ENCODE measurements at regions not wholly inside any gene's neighbourhood (a gene's known extent, or its start where the extent isn't known, plus 50 kb on each side); places are given as distances from the start of the nearest gene placed in this dataset.

DNA sequence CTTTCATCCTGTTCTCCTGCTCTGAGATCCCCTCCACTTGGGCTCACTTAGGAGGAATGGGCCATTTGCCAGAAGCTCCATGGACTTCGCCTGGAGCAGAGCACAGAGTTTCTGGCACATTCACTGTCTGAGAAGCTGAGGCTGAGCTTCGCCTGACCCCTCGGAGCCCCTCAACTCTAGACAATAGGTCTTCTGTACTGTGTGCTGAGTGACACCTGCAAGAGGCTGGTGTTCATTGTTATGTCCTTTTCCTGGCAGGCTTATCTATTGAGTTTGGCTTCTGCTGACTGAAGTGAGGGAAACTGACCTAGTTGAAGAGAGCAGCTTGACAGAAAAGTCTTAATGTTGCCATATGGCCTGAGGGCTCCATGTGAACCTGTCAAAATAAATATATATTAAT, 124.3 kb downstream of the EHF start:
- no peak for TF ChIP-seq CTCF (IDR thresholded peaks at IDR 0.05)
- no peak for TF ChIP-seq EP300 (IDR thresholded peaks at IDR 0.05)
- no peak for TF ChIP-seq POLR2A (IDR thresholded peaks at IDR 0.05)
- no peak for TF ChIP-seq POLR2AphosphoS5 (IDR thresholded peaks at IDR 0.05)
